Uterus (tissue), 2 donors: ENCODE measurements at regions not wholly inside any gene's neighbourhood (a gene's known extent, or its start where the extent isn't known, plus 50 kb on each side); places are given as distances from the start of the nearest gene placed in this dataset.

Source experiments
- POLR2A ChIP-seq, 2 donors: fragments of 450-650 bp; IDR thresholded peaks; one replicate each; pipeline ENCODE4 v1.6.1; 2016; ENCODE audit warnings: antibody characterized with exemption in 2 of 2, mild to moderate bottlenecking in 1 of 2, moderate library complexity in 1 of 2
- TF ChIP-seq, protein P1 (sequence below), 4 experiments: fragments of 200-600 bp in 2 of 4; fragments of 450-650 bp in 2 of 4; sonication (generic) in 2 of 4; IDR thresholded peaks; one replicate each; pipeline ENCODE4 v1.5.1; 2016 to 2019; ENCODE audit warnings: antibody characterized with exemption in 4 of 4, mild to moderate bottlenecking in 2 of 4, moderate library complexity in 1 of 4

DNA sequence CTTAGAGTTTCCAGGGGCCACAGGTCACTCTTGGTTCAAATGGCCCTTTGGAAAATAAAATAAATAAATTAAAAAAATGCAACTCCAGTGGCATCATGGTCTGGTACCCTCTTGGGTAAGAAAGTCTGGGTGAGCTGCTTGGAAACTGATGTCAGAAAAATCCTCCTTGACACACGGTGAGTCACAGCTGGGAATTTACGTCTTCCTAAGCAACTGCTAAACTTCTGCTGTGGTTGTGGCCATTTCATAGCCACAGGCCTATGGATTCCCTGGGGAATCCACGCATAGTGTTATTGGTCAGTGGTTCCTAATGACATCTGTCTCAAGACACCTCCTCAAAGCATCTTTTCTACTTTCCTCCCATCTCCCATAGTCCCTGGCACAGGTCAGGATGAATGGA lies 220.8 kb downstream of the COG6 start:
- TF ChIP-seq, protein P1, sequence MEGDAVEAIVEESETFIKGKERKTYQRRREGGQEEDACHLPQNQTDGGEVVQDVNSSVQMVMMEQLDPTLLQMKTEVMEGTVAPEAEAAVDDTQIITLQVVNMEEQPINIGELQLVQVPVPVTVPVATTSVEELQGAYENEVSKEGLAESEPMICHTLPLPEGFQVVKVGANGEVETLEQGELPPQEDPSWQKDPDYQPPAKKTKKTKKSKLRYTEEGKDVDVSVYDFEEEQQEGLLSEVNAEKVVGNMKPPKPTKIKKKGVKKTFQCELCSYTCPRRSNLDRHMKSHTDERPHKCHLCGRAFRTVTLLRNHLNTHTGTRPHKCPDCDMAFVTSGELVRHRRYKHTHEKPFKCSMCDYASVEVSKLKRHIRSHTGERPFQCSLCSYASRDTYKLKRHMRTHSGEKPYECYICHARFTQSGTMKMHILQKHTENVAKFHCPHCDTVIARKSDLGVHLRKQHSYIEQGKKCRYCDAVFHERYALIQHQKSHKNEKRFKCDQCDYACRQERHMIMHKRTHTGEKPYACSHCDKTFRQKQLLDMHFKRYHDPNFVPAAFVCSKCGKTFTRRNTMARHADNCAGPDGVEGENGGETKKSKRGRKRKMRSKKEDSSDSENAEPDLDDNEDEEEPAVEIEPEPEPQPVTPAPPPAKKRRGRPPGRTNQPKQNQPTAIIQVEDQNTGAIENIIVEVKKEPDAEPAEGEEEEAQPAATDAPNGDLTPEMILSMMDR (IDR thresholded peaks at IDR 0.05) = no peak
- no peak for TF ChIP-seq POLR2A (IDR thresholded peaks at IDR 0.05)
